ENCODE measurements at regions not wholly inside any gene's neighbourhood (a gene's known extent, or its start where the extent isn't known, plus 50 kb on each side); places are given as distances from the start of the nearest gene placed in this dataset.

- intact Hi-C loops (cut with micrococcal nuclease) = no loop called here
Observed at GRCh38 chr15:62603742-62604141, 438.7 kb upstream of the C2CD4B start.

- intact Hi-C loops (cut with micrococcal nuclease) = no loop called here
Observed at GRCh38 chr15:62605282-62605681, 437.3 kb upstream of the TPM1 start.

GRCh38 chr15:62606376-62607113 is 436.0 kb upstream of the TPM1 start:
- intact Hi-C loops (cut with micrococcal nuclease) = no loop called here

GRCh38 chr15:62607114-62607462 is 435.5 kb upstream of the TPM1 start:
- intact Hi-C loops (cut with micrococcal nuclease) = no loop called here

- intact Hi-C loops (cut with micrococcal nuclease) = no loop called here
Observed at GRCh38 chr15:62607643-62608042, 434.9 kb upstream of the TPM1 start.

- intact Hi-C loops (cut with micrococcal nuclease) = no loop called here
Observed at GRCh38 chr15:62608369-62608768, 434.2 kb upstream of the TPM1 start.

- intact Hi-C loops (cut with micrococcal nuclease) = no loop called here
Observed at GRCh38 chr15:62610265-62610869, 432.2 kb upstream of the TPM1 start.

- intact Hi-C loops (cut with micrococcal nuclease) = no loop called here
Observed at GRCh38 chr15:62611002-62611401, 431.5 kb upstream of the TPM1 start.

- intact Hi-C loops (cut with micrococcal nuclease) = no loop called here
Observed at GRCh38 chr15:62612183-62612733, 430.3 kb upstream of the TPM1 start.

GRCh38 chr15:62612771-62613170 is 429.8 kb upstream of the TPM1 start:
- intact Hi-C loops (cut with micrococcal nuclease) = no loop called here

- intact Hi-C loops (cut with micrococcal nuclease) = no loop called here
Observed at GRCh38 chr15:62616746-62617145, 425.8 kb upstream of the TPM1 start.

- intact Hi-C loops (cut with micrococcal nuclease) = no loop called here
Observed at GRCh38 chr15:62617741-62618140, 424.8 kb upstream of the TPM1 start.

- intact Hi-C loops (cut with micrococcal nuclease) = no loop called here
Observed at GRCh38 chr15:62618432-62618831, 424.1 kb upstream of the TPM1 start.

GRCh38 chr15:62618846-62619504 is 423.6 kb upstream of the TPM1 start:
- intact Hi-C loops (cut with micrococcal nuclease) = no loop called here

- intact Hi-C loops (cut with micrococcal nuclease) = no loop called here
Observed at GRCh38 chr15:62619526-62619925, 423.0 kb upstream of the TPM1 start.

- intact Hi-C loops (cut with micrococcal nuclease) = no loop called here
Observed at GRCh38 chr15:62622775-62623174, 419.8 kb upstream of the TPM1 start.

- intact Hi-C loops (cut with micrococcal nuclease) = no loop called here
Observed at GRCh38 chr15:62624547-62625378, 417.8 kb upstream of the TPM1 start.

GRCh38 chr15:62625429-62626033 is 417.0 kb upstream of the TPM1 start:
- intact Hi-C loops (cut with micrococcal nuclease) = no loop called here

- intact Hi-C loops (cut with micrococcal nuclease) = no loop called here
Observed at GRCh38 chr15:62626903-62627302, 415.6 kb upstream of the TPM1 start.

- intact Hi-C loops (cut with micrococcal nuclease) = no loop called here
Observed at GRCh38 chr15:62631076-62631724, 411.3 kb upstream of the TPM1 start.
